Ureter (tissue), 1 donor: ENCODE measurements at regions not wholly inside any gene's neighbourhood (a gene's known extent, or its start where the extent isn't known, plus 50 kb on each side); places are given as distances from the start of the nearest gene placed in this dataset.

Source experiments
- DNase-seq: peaks from one replicate; pipeline ENCODE4 v3.0.0-alpha.2; 2020; ENCODE audit warnings: low spot score
- donor health status: DM: yes; HTN: yes; CAD: no.

DNA sequence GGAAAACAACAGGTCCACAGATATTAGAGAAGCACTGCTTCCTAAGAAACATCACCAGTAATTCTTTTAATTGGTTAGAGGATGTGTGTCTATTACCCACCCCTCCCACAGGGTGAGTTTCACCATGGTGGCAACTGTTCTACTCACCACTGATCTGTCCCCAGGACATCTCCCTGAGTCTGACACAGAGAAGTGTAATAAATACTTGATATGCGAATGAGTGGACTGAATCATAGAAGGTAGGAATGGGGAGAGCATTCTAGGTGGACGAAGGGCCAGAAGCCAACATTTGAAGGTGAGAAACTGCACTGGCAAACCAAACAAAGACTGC, 452.7 kb upstream of the PROK2 start:
- DNase-seq = no peak

DNA sequence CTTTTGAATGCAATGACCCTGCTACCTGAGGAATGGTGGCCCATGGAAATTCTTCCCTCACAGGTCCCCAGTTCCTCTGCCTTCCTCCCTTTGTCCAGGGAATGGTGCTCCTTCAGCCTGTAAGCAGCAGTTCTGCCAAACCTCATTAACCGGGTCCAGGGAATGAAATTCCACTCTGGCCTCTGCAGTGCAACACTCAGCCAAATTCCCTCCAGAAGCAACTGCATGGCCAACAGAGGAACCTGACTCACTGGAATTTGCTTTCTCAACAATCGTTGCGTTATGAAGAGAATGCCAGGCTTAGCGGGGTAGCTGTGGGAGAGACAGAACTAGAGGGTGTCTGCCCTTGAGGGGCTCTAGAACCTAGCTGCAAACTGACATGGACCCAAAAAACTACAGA, 449.4 kb upstream of the PROK2 start:
- DNase-seq = no peak

DNA sequence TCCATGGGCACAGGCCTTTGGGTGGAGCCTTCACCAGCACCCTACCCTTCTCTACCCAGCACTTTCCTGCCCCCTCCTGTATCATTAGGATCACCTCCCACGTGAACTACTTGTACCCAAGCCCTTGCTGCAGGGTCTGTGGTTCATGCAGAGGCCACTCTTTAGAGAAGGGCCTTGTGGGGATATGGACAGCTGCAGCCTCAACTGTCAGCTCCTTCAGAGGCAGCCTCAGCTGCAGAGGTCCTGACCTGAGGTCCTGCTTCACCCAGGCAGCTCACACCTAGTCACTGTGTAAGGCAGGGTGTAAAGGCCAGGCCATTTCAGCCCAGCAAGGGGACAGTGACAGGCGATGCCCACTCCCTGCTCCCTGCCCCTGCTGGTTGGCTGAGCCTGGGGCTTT, 448.6 kb upstream of the PROK2 start:
- no peak for DNase-seq

DNA sequence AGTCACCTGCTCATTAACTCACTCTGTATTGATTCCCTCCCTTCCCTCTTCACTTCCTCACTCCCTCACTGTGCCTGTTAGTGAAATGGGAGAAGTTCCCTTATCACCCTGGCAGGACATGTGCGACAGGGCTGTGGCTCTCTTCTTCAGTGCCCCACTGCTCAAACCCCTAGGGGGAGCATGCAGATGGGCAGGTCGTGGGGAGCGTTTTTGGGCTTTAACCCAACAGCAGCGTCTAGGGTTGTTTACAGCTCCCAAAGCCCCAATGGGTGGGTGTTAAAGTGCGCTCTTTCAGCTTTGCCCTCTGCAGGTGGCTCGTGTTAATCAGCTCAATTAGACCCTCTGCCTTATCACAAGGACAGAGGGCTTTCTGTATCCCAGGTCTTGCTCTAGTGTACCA, 447.8 kb upstream of the PROK2 start:
- DNase-seq = no peak

DNA sequence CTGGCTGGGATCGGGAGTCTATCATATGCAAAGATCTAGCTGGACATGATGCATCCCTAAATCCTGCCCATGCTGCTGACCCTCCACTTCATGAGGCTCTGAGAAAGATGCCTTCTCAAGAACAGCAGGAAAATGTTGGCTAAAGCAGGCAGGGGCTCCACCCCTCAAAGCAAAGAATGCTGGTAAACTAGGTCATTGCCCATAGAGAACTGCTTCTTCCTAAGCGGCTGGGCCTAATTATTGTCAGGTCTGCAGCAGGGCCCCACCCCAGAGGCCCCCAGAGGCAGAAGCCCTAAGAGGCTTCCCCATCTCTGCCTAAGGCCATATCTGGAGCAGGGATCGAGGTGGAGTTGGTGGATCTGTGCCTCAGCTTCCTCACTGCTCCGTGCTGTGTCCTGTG, 447.4 kb upstream of the PROK2 start:
- DNase-seq = no peak

DNA sequence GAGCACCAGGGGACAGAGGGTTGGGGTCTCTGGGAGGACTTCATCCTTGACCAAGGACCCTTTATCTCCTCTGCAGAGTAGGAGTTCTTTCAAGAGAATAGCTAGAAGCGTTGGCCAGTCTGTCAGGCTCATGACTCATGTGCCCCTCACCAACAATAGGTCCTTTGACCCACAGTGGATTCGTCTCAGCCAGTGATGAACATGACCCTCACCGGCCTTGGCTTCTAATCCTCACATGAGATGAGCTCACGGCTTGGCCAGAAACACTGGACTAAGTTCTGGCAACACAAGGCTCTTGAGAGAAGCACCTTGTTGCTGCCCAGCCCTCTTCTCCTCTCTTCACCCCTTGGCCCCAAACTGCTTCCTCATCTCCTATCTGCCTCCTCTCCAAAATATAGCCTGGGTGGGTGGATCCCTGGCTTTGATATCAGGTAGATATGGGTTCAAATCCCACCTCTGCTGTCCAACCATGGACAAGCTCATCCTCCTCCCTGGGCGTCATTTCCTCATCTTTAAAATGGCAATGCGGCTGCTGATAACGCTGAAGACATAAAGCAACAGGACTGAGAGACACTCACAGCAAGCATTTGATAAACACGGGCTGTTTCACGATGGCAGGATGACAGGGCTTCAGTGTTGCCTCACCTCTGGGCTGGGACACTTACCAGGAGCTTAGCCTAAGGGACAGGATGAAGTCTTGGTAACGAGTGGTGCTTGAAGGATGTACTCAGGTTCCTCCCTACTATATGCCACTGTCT, 446.7 kb upstream of the PROK2 start:
- DNase-seq = no peak

DNA sequence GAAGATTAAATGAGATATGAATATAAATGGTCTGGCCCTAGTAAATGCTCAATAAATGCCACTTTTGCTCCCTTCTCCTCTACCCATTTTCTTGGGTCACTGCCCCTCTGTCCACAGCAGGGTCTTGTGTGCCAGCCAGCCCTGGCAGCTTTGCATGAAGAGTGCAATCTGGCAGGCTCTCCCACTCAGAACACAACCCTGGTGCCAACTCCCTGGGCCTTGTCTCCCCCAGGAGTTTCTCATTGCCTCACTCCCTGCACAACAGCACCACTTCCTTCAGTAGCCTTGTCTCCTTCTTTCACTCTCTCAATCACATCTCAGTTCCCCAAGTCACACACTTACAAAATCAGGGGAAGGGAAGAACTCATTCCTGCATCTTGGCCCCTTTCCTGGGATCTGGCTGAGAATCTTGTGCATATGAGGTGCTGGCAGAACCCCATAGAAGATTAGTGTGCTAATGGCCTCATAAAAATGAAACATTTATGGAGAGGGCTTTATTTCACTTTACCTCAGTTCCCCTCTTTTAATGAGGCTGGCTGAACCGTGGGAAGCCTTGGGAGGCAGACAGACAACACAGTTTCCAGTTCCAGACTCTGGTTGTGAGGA, 445.9 kb upstream of the PROK2 start:
- DNase-seq = no peak

DNA sequence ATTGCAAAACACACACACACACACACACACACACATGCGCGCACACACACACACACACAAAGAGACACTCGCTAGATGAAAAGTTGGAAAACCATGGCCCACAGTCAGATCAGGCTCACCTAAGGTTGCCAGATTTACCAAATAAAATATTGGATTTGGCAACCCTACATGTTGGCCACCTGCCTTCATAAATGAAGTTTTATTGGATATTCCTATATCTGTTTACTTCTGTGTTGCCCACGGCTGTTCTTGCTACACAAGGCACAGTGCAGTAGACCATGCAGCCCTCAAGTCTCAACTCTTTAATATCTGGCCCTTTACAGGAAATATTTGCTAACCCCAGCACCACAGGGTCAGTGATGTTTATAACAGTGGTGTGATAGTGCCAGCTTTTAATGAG, 445.0 kb upstream of the PROK2 start:
- no peak for DNase-seq

DNA sequence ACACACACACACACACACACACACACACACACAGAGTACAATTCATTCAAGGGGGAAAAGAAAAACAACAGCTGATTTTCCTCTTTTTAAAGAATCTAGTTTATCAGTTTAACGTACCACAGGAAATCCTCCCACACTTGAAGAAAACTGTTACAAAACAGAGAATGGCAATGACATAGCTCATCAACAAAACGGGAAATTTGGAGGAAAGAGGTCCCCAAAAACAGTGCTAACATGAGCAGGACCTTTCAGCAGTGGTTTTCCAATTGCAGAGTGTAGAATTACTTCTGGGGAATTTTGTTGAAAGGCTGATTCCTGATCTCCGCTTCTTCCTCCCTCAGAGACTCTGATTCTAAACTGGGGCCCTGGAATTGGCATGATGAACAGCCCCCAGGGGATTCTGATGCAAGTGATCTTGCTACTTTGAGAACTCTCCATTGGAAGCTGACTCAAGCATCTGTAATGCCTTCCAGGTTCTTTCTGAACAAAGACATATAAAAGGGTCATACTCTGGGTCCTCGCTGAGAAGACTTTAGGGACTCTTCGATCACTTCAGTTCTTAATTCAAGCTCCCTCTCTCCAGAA, 442.6 kb upstream of the PROK2 start:
- no peak for DNase-seq

DNA sequence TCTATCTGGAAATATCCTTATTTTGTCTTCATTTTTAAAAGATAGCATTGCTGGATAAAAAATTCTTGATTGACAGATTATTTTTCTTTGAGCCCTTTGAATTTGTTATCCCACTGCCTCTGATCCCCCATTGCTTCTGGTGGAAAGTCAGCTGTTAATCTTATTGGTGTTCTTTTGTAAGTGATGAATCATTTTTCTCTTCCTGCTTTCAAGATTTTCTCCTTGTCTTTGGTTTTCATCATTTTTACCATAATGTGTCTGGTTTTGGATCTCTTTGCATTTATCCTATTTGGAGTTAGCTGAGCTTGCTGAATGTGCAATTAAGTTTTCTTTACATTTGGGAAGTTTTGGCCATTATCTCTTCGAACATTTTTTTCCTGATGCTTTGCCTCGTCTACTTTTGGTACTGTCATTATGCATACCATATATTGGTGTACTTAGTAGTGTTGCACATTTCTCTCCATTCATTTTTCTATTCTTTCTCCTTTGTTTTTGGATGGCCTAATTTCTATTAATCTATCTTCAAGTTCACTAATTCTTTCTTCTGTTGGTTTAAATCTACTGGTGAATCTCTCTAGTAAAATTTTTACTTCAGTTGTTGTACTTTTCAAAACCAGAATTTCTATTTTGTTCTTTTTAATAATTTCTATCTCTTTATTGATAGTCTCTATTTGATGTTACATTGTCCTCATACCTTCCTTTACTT, 440.0 kb upstream of the PROK2 start:
- DNase-seq = no peak

DNA sequence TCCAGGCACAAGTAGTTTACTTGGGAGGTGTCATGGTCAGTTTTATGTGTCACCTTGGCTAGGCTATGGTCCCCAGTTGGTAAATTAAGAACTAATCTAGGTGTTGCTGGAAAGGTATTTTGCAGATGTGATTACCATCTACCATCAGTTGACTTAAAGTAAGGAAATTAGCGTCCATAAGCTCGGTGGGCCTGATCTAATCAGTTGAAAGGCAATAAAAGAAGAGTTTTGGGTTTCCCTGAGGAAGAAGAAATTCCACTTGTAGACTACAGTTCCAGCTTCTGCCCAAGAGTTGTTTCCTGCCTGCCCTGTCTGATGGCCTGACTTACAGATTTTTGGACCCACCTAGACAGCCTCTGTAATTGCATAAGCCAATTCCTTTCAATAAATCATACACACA, 438.7 kb upstream of the PROK2 start:
- DNase-seq = no peak

DNA sequence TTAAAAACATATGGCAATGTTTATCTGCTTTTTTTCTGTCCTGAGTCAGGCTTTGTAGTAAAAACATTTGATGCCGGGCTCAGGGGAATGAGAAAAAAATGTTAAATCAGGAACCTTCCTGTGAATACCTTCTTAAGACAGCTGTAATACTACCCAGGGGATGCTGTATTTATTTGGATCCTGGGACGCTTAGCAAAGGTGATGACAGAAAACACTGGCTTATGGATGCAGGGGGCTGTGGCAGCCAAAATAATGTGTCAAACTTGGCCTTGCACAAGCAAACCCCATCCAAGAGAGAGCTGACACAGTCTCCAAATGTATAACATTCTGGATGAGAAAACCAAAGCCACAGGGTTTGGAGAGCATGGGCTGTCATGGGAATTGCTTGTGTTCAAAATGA, 438.2 kb upstream of the PROK2 start:
- DNase-seq = no peak

DNA sequence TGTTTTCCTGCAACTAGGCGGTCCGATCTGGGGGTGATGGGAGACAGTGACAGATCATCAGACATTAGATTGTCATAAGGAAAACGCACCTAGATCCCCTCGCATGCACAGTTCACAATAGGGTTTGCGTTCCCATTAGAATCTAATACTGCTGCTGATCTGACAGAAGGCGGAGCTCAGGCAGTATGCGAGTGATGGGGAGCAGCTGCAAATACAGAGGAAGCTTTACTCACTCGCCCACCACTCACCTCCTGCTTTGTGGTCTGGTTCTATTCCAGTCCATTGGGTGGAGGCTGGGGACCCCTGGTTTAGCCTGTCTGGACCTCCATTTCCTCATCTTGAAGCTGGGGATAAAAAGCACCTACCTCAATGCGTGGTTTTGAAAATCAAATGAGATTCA, 437.5 kb upstream of the PROK2 start:
- DNase-seq = no peak

DNA sequence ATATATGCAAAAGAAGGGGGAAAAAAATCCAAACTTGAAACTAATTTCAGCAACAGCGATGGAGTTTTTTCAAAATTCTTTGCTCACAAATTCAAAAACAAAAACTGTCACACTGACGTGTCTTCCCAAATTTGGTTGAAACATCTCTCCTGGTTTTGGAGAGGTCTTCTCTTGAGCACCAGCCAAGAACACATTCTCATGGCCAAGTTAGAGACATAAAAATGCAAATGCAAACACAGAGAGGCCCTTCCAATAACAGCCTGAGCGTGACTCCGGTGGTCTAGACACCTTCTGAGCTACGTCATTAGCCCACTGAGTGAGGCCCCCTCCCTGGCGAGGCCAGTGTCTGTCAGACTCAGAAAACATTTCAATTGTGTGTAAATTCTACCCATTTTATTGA, 436.0 kb upstream of the PROK2 start:
- no peak for DNase-seq

DNA sequence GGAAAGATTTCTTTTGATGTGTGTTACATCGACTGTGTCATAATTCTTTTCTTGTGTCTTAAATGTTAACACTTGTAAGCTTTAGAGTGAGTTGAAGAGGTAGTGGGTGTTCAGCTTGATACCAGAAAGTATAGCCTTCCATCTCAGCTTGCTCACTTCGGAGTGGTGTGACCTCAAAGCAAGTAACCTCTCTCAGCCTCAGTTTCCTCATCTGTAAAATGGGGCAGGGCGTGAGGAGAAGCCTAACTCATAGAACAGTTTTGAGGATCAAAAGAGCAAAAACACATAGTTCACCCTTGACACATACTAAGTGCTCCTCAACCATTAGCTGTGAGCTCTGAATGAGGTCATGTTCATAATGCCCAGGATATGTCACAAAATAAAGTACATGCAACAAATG, 434.8 kb upstream of the PROK2 start:
- no peak for DNase-seq

DNA sequence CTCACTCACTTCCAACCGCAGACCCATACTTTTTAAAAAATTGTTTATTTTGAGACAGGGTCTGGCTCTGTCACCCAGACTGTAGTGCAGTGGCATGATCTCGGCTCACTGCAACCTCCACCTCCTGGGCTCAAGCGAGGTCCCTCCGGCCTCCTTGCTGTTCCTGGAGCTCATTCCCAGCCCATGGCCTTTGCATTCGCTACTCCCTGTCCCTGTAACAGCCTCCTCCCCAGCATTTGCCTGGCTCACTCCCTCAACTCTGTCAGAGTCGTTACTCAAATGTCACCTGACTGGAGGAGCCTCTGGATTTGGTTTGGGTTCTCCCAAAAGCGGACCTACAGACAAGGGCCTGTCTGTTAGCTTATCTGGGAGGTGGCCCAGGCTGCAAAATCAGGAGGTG, 432.6 kb upstream of the PROK2 start:
- no peak for DNase-seq

DNA sequence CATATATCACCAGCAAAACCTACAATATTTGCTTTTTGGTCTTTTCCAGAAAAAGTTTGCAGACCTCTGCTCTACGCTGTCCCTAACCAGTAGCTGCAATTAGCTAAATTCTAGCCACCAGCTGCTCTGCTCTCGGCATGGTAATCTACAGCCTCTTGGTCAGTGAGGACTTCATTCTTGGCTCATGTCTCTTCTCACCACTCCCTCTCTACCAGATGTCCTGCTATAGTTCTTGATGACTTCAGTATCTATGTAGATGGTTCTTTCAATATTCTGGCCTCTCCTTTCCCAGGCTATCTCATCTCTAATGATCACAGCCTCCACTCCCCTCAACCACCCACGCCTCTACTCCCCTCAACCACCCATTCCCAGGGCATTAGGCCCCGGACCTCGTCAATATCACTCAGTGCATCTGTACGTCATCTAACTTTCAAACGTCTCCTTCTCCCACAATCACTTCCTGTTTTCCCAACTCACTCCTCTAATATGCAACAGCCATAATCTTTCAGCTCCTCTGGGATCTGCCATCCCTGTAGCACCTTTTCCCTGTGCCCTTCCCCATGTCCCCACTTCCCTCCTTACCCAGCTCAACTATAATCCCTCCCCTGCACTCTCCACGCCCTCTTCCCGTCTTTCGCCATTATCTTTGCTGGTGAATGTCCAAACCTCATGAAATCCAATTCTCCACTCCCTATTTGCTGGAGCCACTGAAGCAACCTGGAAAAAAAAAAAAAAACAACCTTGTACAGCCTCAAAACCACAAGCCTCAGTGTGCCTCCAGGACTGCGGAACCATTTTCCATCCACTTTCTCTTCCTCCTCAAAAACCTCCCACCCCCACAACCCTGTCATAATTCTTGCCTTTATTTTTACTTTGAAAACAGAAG, 429.4 kb upstream of the PROK2 start:
- no peak for DNase-seq

DNA sequence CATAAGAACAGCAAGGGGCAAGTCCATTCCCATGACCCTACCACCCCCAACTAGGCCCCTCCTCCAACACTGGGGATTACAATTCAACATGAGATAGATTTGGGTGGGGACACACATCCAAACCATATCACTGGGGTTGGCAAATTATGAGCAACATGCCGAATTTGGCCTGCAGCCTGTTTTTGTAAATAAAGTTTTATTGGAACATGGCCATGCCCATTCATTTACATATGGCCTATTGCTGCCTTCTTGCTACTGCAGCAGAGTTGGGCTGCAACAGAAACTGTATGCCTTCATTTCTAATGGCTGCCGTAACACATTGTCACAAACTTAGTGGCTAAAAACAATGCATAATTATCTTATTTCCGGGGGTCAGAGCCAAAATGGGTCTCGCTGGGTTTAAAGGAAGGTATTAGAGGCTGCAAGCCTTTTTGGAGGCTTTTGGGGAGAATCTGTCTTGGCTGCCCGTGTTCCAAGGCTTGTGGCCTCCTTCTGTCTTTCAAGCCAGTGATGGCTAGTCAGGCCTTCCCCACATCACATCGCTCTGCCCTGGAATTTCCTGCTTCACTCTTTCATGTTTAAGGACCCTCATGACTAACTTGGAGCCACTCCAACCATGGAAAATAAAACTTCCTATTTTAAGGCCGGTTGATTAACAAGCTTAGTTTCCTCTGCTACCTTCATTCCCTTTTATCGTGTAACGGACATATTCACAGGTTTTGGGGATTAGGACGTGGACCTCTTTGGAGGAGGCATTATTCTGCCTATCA, 428.5 kb upstream of the PROK2 start:
- no peak for DNase-seq

DNA sequence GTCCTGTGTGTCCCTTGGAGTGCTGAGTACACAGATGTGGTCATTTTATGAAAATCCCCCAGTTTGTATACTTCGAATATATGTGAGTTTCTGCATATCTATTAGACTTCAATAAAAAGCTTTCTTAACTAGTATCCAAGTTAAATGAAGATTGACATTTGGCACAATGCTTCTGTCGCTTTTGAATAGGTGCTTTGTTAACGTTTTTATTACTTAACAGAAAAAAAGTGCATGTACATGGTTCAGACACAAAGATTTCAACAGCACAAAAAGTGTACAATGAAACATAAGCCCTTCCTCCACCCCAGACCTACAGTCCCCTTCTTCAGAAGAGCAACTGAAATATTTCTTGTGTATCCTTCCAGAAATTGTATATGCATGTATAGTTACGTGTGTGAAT, 427.4 kb upstream of the PROK2 start:
- no peak for DNase-seq

DNA sequence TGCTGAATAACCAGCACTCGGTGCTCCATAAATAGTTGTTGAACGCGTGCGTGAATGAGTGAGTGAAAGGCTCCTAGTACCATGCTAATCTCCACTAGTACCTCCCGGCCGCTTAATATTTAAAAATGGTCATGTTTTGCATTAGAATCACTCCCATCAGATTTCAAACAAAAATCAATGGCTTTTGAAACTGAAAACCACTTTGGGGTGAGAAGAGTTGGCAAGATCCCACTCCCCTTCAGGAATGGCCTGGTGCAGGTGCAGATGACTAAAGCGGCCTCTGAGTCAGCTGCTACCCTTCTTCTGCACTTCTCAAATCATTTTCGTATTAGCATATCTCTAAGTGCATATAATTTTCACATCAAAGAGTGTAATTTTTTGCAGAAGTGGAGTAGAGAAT, 425.3 kb upstream of the PROK2 start:
- DNase-seq = no peak

DNA sequence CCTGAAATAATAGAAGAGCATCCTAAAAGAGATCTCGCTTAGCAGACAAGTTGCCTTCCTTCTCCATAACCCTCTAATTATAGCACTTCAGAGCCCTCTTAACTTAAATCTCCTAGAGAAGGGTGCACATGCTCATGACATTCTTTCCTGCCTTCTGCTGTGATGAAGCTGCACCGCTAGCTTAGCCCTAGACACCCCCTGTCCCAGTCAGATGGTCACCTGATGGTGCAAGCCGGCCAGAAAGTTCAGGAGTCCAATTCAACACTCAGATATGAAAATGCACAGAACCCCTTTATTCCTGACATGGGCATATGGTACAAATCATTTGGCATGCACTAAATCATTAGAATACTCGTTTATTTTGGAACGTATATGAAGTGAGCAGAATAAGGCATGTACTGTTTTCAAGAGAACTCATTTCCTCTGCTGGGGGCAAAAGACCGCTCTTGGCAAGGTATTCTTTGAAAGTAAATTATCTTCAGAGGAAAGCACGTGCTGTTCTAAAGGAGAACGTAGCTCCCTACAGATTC, 420.4 kb upstream of the PROK2 start:
- no peak for DNase-seq
